ENCODE measurements at regions not wholly inside any gene's neighbourhood (a gene's known extent, or its start where the extent isn't known, plus 50 kb on each side); places are given as distances from the start of the nearest gene placed in this dataset.

DNA sequence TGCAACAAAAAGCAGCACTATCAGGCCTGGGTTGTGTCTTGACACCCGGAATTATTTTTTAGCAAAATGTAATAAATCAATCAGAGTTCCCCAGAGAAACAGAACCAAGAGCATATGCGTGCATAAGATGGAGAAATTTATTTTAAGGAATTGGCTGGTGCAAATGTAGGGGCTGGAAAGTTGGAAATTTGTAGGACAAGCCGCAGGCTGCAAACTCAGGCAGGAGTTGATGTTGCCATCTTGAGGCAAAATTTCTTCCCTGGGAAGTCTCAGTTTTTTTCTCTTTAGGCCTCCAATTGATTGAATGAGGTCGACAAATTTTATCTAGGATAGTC is 158.9 kb upstream of the FAM20A start:
- TF ChIP-seq, protein P1, sequence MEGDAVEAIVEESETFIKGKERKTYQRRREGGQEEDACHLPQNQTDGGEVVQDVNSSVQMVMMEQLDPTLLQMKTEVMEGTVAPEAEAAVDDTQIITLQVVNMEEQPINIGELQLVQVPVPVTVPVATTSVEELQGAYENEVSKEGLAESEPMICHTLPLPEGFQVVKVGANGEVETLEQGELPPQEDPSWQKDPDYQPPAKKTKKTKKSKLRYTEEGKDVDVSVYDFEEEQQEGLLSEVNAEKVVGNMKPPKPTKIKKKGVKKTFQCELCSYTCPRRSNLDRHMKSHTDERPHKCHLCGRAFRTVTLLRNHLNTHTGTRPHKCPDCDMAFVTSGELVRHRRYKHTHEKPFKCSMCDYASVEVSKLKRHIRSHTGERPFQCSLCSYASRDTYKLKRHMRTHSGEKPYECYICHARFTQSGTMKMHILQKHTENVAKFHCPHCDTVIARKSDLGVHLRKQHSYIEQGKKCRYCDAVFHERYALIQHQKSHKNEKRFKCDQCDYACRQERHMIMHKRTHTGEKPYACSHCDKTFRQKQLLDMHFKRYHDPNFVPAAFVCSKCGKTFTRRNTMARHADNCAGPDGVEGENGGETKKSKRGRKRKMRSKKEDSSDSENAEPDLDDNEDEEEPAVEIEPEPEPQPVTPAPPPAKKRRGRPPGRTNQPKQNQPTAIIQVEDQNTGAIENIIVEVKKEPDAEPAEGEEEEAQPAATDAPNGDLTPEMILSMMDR (IDR thresholded peaks at IDR 0.05): no peak
- no peak for TF ChIP-seq POLR2AphosphoS5 (IDR thresholded peaks at IDR 0.05)
- TF ChIP-seq EP300 (IDR thresholded peaks at IDR 0.05; ENCODE audit: low read depth): no peak
- no peak for TF ChIP-seq POLR2A (IDR thresholded peaks at IDR 0.05)

Data from transverse colon (tissue), 4 donors.